ENCODE measurements at regions not wholly inside any gene's neighbourhood (a gene's known extent, or its start where the extent isn't known, plus 50 kb on each side); places are given as distances from the start of the nearest gene placed in this dataset.

- TF ChIP-seq TCF12 (IDR thresholded peaks at IDR 0.05; ENCODE audit: low read depth) (no peak), EP300 (IDR thresholded peaks at IDR 0.05; ENCODE audit: borderline replicate concordance) (no peak), CEBPB (IDR thresholded peaks at IDR 0.05) (no peak), TAF1 (IDR thresholded peaks at IDR 0.05; ENCODE audit: low read depth) (no peak), MAX (IDR thresholded peaks at IDR 0.05) (no peak), TEAD4 (IDR thresholded peaks at IDR 0.05) (no peak)
- TF ChIP-seq, protein P1, sequence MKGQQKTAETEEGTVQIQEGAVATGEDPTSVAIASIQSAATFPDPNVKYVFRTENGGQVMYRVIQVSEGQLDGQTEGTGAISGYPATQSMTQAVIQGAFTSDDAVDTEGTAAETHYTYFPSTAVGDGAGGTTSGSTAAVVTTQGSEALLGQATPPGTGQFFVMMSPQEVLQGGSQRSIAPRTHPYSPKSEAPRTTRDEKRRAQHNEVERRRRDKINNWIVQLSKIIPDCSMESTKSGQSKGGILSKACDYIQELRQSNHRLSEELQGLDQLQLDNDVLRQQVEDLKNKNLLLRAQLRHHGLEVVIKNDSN (IDR thresholded peaks at IDR 0.05): no peak
Observed at GRCh38 chr2:7683196-7683595, 766.0 kb downstream of the RNF144A start.
